ENCODE measurements at regions not wholly inside any gene's neighbourhood (a gene's known extent, or its start where the extent isn't known, plus 50 kb on each side); places are given as distances from the start of the nearest gene placed in this dataset.
A peak's percentile ranks its signal among the peaks of the same experiment; 100 is the strongest.

DNA sequence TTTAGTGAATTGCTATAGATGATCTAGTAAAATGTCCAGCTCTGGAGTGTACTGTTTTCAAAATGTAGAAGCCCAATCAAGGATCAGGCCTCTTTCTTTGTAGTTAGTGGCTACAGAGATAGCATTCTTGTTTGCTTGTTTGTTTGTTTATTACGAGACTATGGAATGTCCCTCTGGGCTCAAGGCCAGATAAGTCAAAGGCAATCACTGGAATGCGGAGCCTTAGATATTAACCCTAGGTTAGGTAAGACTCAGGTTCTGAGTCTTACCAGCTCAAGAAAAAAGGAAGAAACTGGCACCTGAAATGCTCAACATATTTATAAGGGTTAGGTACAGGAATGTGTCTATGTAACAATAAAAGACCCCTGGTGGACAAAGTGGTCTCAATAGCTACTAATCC is 261.5 kb downstream of the SLC7A11 start:
- H3K4ac ChIP-seq (ENCODE audit: low read depth, low read length) = no peak overlapping the region
- no peak overlapping the region for H2BK15ac ChIP-seq (ENCODE audit: low read depth, low read length)
- no peak overlapping the region for H3K14ac ChIP-seq (replicated peaks; ENCODE audit: low read depth, low read length)
- POLR2A ChIA-PET (ENCODE audit: unreplicated experiment) = no interaction called here
- no peaks in the 10 kb centered on the region for H3K36me3 ChIP-seq (ENCODE audit: control insufficient read depth, insufficient read depth, low read length)
- no peak overlapping the region for H4K8ac ChIP-seq (ENCODE audit: low read depth in 2 of 2, low read length in 2 of 2)
- ATAC-seq (ENCODE audit: low read depth) (no peak), DNase-seq (no peak)
- intact Hi-C loops (cut with micrococcal nuclease) (loop anchor here (5.0 kb wide), 1 partner anchor 448 kb away; the partner anchor contains the start of gene PCDH18), in situ Hi-C loops (cut with MboI; ENCODE audit: low sequenced_read_pairs) (no loop called here), dilution Hi-C loops (cut with HindIII; ENCODE audit: low sequenced_read_pairs, unreplicated experiment) (no loop called here)
- CTCF ChIA-PET = no interaction called here
- TF ChIP-seq NFE2L2 (IDR thresholded peaks at IDR 0.05; ENCODE audit: low read depth, low read length) (no peak), CTCF (conservative IDR thresholded peaks at IDR 0.05; ENCODE audit: low read depth, low read length) (no peak), RFX5 (IDR thresholded peaks at IDR 0.05; ENCODE audit: low read depth, low read length) (no peak), MAZ (IDR thresholded peaks at IDR 0.05; ENCODE audit: borderline replicate concordance, low read depth, low read length) (no peak), MXI1 (IDR thresholded peaks at IDR 0.05; ENCODE audit: borderline replicate concordance, low read depth, low read length) (no peak), SMC3 (IDR thresholded peaks at IDR 0.05; ENCODE audit: low read depth, low read length) (no peak), RAD21 (IDR thresholded peaks at IDR 0.05; ENCODE audit: low read length) (no peak), RCOR1 (IDR thresholded peaks at IDR 0.05; ENCODE audit: insufficient replicate concordance, low read length) (no peak), MAFK (IDR thresholded peaks at IDR 0.05; ENCODE audit: low read depth, low read length) (no peak), CHD1 (IDR thresholded peaks at IDR 0.05; ENCODE audit: low read depth, low read length) (no peak), BHLHE40 (IDR thresholded peaks at IDR 0.05; ENCODE audit: low read depth, low read length) (no peak), FOS (IDR thresholded peaks at IDR 0.05; ENCODE audit: low read depth, low read length) (no peak), POLR2A (IDR thresholded peaks at IDR 0.05; ENCODE audit: low read depth, low read length) (no peak)
- TF ChIP-seq, protein P1, sequence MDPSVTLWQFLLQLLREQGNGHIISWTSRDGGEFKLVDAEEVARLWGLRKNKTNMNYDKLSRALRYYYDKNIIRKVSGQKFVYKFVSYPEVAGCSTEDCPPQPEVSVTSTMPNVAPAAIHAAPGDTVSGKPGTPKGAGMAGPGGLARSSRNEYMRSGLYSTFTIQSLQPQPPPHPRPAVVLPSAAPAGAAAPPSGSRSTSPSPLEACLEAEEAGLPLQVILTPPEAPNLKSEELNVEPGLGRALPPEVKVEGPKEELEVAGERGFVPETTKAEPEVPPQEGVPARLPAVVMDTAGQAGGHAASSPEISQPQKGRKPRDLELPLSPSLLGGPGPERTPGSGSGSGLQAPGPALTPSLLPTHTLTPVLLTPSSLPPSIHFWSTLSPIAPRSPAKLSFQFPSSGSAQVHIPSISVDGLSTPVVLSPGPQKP (IDR thresholded peaks at IDR 0.05; ENCODE audit: borderline replicate concordance, low read depth, low read length) = no peak
- TF ChIP-seq, protein P2, sequence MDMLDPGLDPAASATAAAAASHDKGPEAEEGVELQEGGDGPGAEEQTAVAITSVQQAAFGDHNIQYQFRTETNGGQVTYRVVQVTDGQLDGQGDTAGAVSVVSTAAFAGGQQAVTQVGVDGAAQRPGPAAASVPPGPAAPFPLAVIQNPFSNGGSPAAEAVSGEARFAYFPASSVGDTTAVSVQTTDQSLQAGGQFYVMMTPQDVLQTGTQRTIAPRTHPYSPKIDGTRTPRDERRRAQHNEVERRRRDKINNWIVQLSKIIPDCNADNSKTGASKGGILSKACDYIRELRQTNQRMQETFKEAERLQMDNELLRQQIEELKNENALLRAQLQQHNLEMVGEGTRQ (IDR thresholded peaks at IDR 0.05; ENCODE audit: low read depth, low read length) = no peak
- no peak overlapping the region for H2BK5ac ChIP-seq (ENCODE audit: low read depth, low read length, poor library complexity, severe bottlenecking)
- H3K4me1 ChIP-seq (ENCODE audit: control insufficient read depth, insufficient read depth, low read length) = no peaks in the 10 kb centered on the region
- H2BK120ac ChIP-seq (ENCODE audit: low read depth, low read length) = no peak overlapping the region
- H3K9ac ChIP-seq (ENCODE audit: low read depth, low read length) = no peak overlapping the region
- H3K4me3 ChIP-seq (ENCODE audit: insufficient read depth, low read depth, low read length) = no peak overlapping the region
- no TSS peak for BruUV-seq (replicated peaks)
- H3K18ac ChIP-seq (ENCODE audit: low read depth, low read length) = no peak overlapping the region
- H3K9me1 ChIP-seq (ENCODE audit: insufficient read depth, low read length) = no peaks in the 10 kb centered on the region
- no peak overlapping the region for H3K27ac ChIP-seq (ENCODE audit: insufficient read depth, low read length)
- no peak overlapping the region for H4K5ac ChIP-seq (ENCODE audit: low read depth, low read length)
- H2AK9ac ChIP-seq (replicated peaks; ENCODE audit: low read depth, low read length, poor library complexity) = no peak overlapping the region
- H4K91ac ChIP-seq (ENCODE audit: insufficient read depth, low read depth, low read length) = peak overlapping the region; percentile 3; the same call in 1 of the 2 replicates
- no peak overlapping the region for H3K23ac ChIP-seq (ENCODE audit: low read depth, low read length)
- H2AK5ac ChIP-seq (ENCODE audit: low read depth, low read length) = no peak overlapping the region
- H3K27me3 ChIP-seq (ENCODE audit: control insufficient read depth, insufficient read depth, low read length) = no peaks in the 10 kb centered on the region
- H3K4me2 ChIP-seq (ENCODE audit: low read depth, low read length) = no peak overlapping the region
- H3K56ac ChIP-seq (ENCODE audit: extremely low read depth, insufficient read depth, low read length) = no peak overlapping the region
- no peaks in the 10 kb centered on the region for H3K79me1 ChIP-seq (ENCODE audit: low read depth in 1 of 2, low read length in 2 of 2)
- no peaks in the 10 kb centered on the region for H4K20me1 ChIP-seq (ENCODE audit: insufficient read depth, low read length)
- H2BK20ac ChIP-seq (ENCODE audit: low read depth, low read length) = no peak overlapping the region
- H2AFZ ChIP-seq (replicated peaks; ENCODE audit: low read length, poor library complexity) = no peak overlapping the region
- no peaks in the 10 kb centered on the region for H3K9me3 ChIP-seq (ENCODE audit: control insufficient read depth, insufficient read depth, low read length)
- WGBS, 2 experiments (ENCODE audit: extremely low coverage in 2 of 2, insufficient read length in 1 of 2) = no CpG with 5 or more reads among the region's 2 CpGs

Measured in IMR-90 (cell line).